GM12892 (cell line): ENCODE measurements at regions not wholly inside any gene's neighbourhood (a gene's known extent, or its start where the extent isn't known, plus 50 kb on each side); places are given as distances from the start of the nearest gene placed in this dataset.

ENCODE experiments used
- POLR2A ChIP-seq: IDR thresholded peaks from 2 replicates; pipeline ENCODE4 v1.6.1; 2011; ENCODE audit warnings: low read depth, low read length, control low read depth
- POLR2AphosphoS5 ChIP-seq: IDR thresholded peaks from 2 replicates; pipeline ENCODE4 v1.6.1; 2011; ENCODE audit warnings: low read depth, low read length, control low read depth
- TAF1 ChIP-seq: IDR thresholded peaks from 2 replicates; pipeline ENCODE4 v1.6.1; 2011; ENCODE audit warnings: low read depth, mild to moderate bottlenecking, control low read depth, low read length, borderline replicate concordance

- TF ChIP-seq POLR2A (no peak), POLR2AphosphoS5 (no peak), TAF1 (no peak)
Measured at GRCh38 chr2:22880161-22880560, 504.8 kb upstream of the KLHL29 start.
